ENCODE measurements at regions not wholly inside any gene's neighbourhood (a gene's known extent, or its start where the extent isn't known, plus 50 kb on each side); places are given as distances from the start of the nearest gene placed in this dataset.

GRCh38 chr2:67039058-67039457 lies 358.1 kb upstream of the ETAA1 start:
- Histone ChIP-seq H3K27ac (no peak overlapping the region), H3K4me3 (no peak overlapping the region), H3K4me1 (no peaks in the 10 kb centered on the region), H3K27me3 (no peaks in the 10 kb centered on the region), H3K36me3 (no peaks in the 10 kb centered on the region), H3K9me3 (no peaks in the 10 kb centered on the region)
- DNase-seq (no peak), ATAC-seq (no peak)
- in situ Hi-C loops (cut with MboI; ENCODE audit: low sequenced_read_pairs in 4 of 4) (no loop called here), intact Hi-C loops (cut with DNase I; ENCODE audit: low total_unique reads) (no loop called here)
- TF ChIP-seq CTCF (IDR thresholded peaks at IDR 0.05 in 4 of 5, conservative IDR thresholded peaks at IDR 0.05 in 1 of 5): no peak
- TF ChIP-seq POLR2A (IDR thresholded peaks at IDR 0.05): no peak

- in situ Hi-C loops (cut with MboI; ENCODE audit: low sequenced_read_pairs in 4 of 4) (no loop called here), intact Hi-C loops (cut with DNase I; ENCODE audit: low total_unique reads) (no loop called here)
- no peak for TF ChIP-seq POLR2A (IDR thresholded peaks at IDR 0.05)
- TF ChIP-seq CTCF (IDR thresholded peaks at IDR 0.05 in 4 of 5, conservative IDR thresholded peaks at IDR 0.05 in 1 of 5): no peak
- Histone ChIP-seq H3K36me3 (no peaks in the 10 kb centered on the region), H3K4me3 (no peak overlapping the region), H3K27me3 (no peaks in the 10 kb centered on the region), H3K27ac (no peak overlapping the region), H3K9me3 (no peaks in the 10 kb centered on the region), H3K4me1 (no peaks in the 10 kb centered on the region)
- no peak for ATAC-seq
- DNase-seq: no peak
Measured at GRCh38 chr2:67039517-67040103, 357.5 kb upstream of the ETAA1 start.

GRCh38 chr2:67041051-67041450 lies 356.1 kb upstream of the ETAA1 start:
- no peaks in the 10 kb centered on the region for H3K36me3 ChIP-seq
- H3K27me3 ChIP-seq: no peaks in the 10 kb centered on the region
- no peak overlapping the region for H3K27ac ChIP-seq
- no peak overlapping the region for H3K4me3 ChIP-seq
- no peaks in the 10 kb centered on the region for H3K4me1 ChIP-seq
- H3K9me3 ChIP-seq: no peaks in the 10 kb centered on the region
- DNase-seq (no peak), ATAC-seq (no peak)
- TF ChIP-seq CTCF (IDR thresholded peaks at IDR 0.05 in 4 of 5, conservative IDR thresholded peaks at IDR 0.05 in 1 of 5): no peak
- TF ChIP-seq POLR2A (IDR thresholded peaks at IDR 0.05): no peak
- in situ Hi-C loops (cut with MboI; ENCODE audit: low sequenced_read_pairs in 4 of 4) (no loop called here), intact Hi-C loops (cut with DNase I; ENCODE audit: low total_unique reads) (no loop called here)

- in situ Hi-C loops (cut with MboI; ENCODE audit: low sequenced_read_pairs in 4 of 4): no loop called here
- Histone ChIP-seq H3K36me3 (no peaks in the 10 kb centered on the region), H3K27ac (no peak overlapping the region), H3K9me3 (no peaks in the 10 kb centered on the region), H3K4me1 (no peaks in the 10 kb centered on the region), H3K4me3 (no peak overlapping the region), H3K27me3 (no peaks in the 10 kb centered on the region)
- DNase-seq: no peak
- TF ChIP-seq CTCF (IDR thresholded peaks at IDR 0.05 in 4 of 5, conservative IDR thresholded peaks at IDR 0.05 in 1 of 5) (no peak), POLR2A (IDR thresholded peaks at IDR 0.05) (no peak)
- ATAC-seq: no peak
- intact Hi-C loops (cut with DNase I; ENCODE audit: low total_unique reads): no loop called here
Measured at GRCh38 chr2:67043781-67044478, 353.2 kb upstream of the ETAA1 start.
